ENCODE measurements at regions not wholly inside any gene's neighbourhood (a gene's known extent, or its start where the extent isn't known, plus 50 kb on each side); places are given as distances from the start of the nearest gene placed in this dataset.

GRCh38 chr1:56149761-56150160, 429.6 kb downstream of the PLPP3 start:
- H3K9ac ChIP-seq (ENCODE audit: control insufficient read depth, insufficient read depth, low read length), result no peak overlapping the region
- H3K79me2 ChIP-seq (ENCODE audit: control insufficient read depth, insufficient read depth, low read length), result no peaks in the 10 kb centered on the region
- RAD21 ChIA-PET (ENCODE audit: unreplicated experiment), result interaction anchor here (0.9 kb wide), 1 partner anchor 15 kb away, joined by 3 read pairs; no protein-coding TSS in a partner anchor
- POLR2A ChIA-PET, result no interaction called here
- intact Hi-C loops (cut with micrococcal nuclease; ENCODE audit: unreplicated experiment) (no loop called here), in situ Hi-C loops (cut with MboI) (no loop called here)
- DNase-seq (ENCODE audit: low read depth, low spot score) (no peak), ATAC-seq (no peak), FAIRE-seq (no peak)
- H3K4me3 ChIP-seq, result no peak overlapping the region
- no peaks in the 10 kb centered on the region for H3K27me3 ChIP-seq (replicated peaks in 1 of 2; ENCODE audit: control insufficient read depth in 2 of 2, insufficient read depth in 2 of 2, low read length in 1 of 2)
- H4K20me1 ChIP-seq (ENCODE audit: control insufficient read depth, insufficient read depth), result no peaks in the 10 kb centered on the region
- no peak overlapping the region for H2AFZ ChIP-seq (ENCODE audit: control insufficient read depth, low read depth, low read length)
- no peak overlapping the region for H3K4me2 ChIP-seq (ENCODE audit: control insufficient read depth, insufficient read depth)
- no peaks in the 10 kb centered on the region for H3K36me3 ChIP-seq (ENCODE audit: control insufficient read depth in 2 of 2, insufficient read depth in 2 of 2, low read length in 1 of 2)
- CTCF ChIA-PET, result no interaction called here
- no peaks in the 10 kb centered on the region for H3K9me3 ChIP-seq (replicated peaks; ENCODE audit: control insufficient read depth, insufficient read depth, low read length)
- WGBS (ENCODE audit: insufficient coverage, insufficient replicate concordance, low lambda C conversion rate, missing lambda C conversion rate), result 37% methylated on average over 6 of the region's 6 CpGs
- BruUV-seq (replicated peaks), result no TSS peak
- SMC1A ChIA-PET (ENCODE audit: uncharacterized antibody, unreplicated experiment), result interaction anchor here (0.9 to 7.9 kb wide), 2 partner anchors 16 to 183 kb away, joined by 3 to 79 read pairs; no protein-coding TSS in a partner anchor
- H3K4me1 ChIP-seq (ENCODE audit: control insufficient read depth, insufficient read depth, low read length), result no peaks in the 10 kb centered on the region
- H3K27ac ChIP-seq (ENCODE audit: control insufficient read depth, insufficient read depth), result no peak overlapping the region
- TF ChIP-seq IRF4 (IDR thresholded peaks at IDR 0.05; ENCODE audit: low read depth, low read length) (no peak), DPF2 (IDR thresholded peaks at IDR 0.05) (no peak), MEF2B (IDR thresholded peaks at IDR 0.05; ENCODE audit: partially characterized antibody, poor library complexity, severe bottlenecking) (no peak), NR2C1 (IDR thresholded peaks at IDR 0.05) (no peak), MTA2 (IDR thresholded peaks at IDR 0.05; ENCODE audit: low read depth) (no peak), RAD21 (IDR thresholded peaks at IDR 0.05; ENCODE audit: insufficient read depth, low read depth, low read length) (no peak), ZNF217 (IDR thresholded peaks at IDR 0.05) (no peak), ZNF384 (IDR thresholded peaks at IDR 0.05; ENCODE audit: borderline replicate concordance, low read depth, low read length) (no peak), NFYB (IDR thresholded peaks at IDR 0.05; ENCODE audit: insufficient read depth, low read depth, low read length) (no peak), BCL11A (IDR thresholded peaks at IDR 0.05; ENCODE audit: low read depth, low read length) (no peak), HDAC6 (IDR thresholded peaks at IDR 0.05; ENCODE audit: unreplicated experiment) (no peak), NFXL1 (IDR thresholded peaks at IDR 0.05; ENCODE audit: borderline replicate concordance) (no peak), SUZ12 (IDR thresholded peaks at IDR 0.05; ENCODE audit: unreplicated experiment) (no peak), NR2F1 (conservative IDR thresholded peaks at IDR 0.05) (no peak), EZH2 (IDR thresholded peaks at IDR 0.05; ENCODE audit: borderline replicate concordance, control insufficient read depth, low read depth, low read length) (no peak), REST (IDR thresholded peaks at IDR 0.05; ENCODE audit: low read depth, low read length) (no peak), SREBF2 (IDR thresholded peaks at IDR 0.05; ENCODE audit: low read length) (no peak), CBFB (IDR thresholded peaks at IDR 0.05; ENCODE audit: low read depth) (no peak), ESRRA (IDR thresholded peaks at IDR 0.05; ENCODE audit: low read length) (no peak), PAX8 (IDR thresholded peaks at IDR 0.05) (no peak)
